Keratinocyte (primary cell): ENCODE measurements at regions not wholly inside any gene's neighbourhood (a gene's known extent, or its start where the extent isn't known, plus 50 kb on each side); places are given as distances from the start of the nearest gene placed in this dataset.

Experiments
- DNase-seq: peaks from one replicate; pipeline ENCODE4 v3.0.0-alpha.2; 2011; ENCODE audit warnings: low read depth, missing footprints, low spot score
- FAIRE-seq: peaks from 2 replicates; lab custom pipeline; 2011; peaks lifted over from hg19 to GRCh38; lab: Jason Lieb, UNC
- H2AFZ ChIP-seq: 2 replicates; pipeline ENCODE4 v1.6.0; 2012; ENCODE audit warnings: low read length, control low read depth, inconsistent platforms; ENCODE audit not compliant: control insufficient read depth
- H3K27ac ChIP-seq: 2 replicates; pipeline ENCODE4 v1.5.1; 2011; ENCODE audit warnings: low read length; ENCODE audit not compliant: control insufficient read depth, insufficient read depth
- H3K27me3 ChIP-seq: 3 replicates; pipeline ENCODE4 v1.6.0; 2011; ENCODE audit warnings: low read length; ENCODE audit not compliant: control insufficient read depth, insufficient read depth; ENCODE audit errors: extremely low read depth
- H3K36me3 ChIP-seq, 2 experiments: 2 replicates in 1 of 2; 3 replicates in 1 of 2; pipeline ENCODE4 v1.5.1; 2011; ENCODE audit warnings: low read length in 2 of 2, mild to moderate bottlenecking in 1 of 2; ENCODE audit not compliant: control insufficient read depth in 2 of 2, insufficient read depth in 2 of 2; ENCODE audit errors: extremely low read depth in 1 of 2
- H3K4me1 ChIP-seq: 3 replicates; pipeline ENCODE4 v1.5.1; 2011; ENCODE audit warnings: low read length; ENCODE audit not compliant: control insufficient read depth, insufficient read depth; ENCODE audit errors: extremely low read depth
- H3K4me2 ChIP-seq: 3 replicates; pipeline ENCODE4 v1.6.0; 2011; ENCODE audit warnings: low read depth, low read length; ENCODE audit not compliant: control insufficient read depth, insufficient read depth; ENCODE audit errors: extremely low read depth
- H3K4me3 ChIP-seq, 3 experiments: fragments of 200-600 bp in 1 of 3; sonication (generic) in 1 of 3; 2 replicates in 2 of 3; 3 replicates in 1 of 3; pipeline ENCODE4 v1.5.1; 2011 to 2016; ENCODE audit warnings: low read length in 3 of 3, mild to moderate bottlenecking in 3 of 3, control low read depth in 2 of 3, inconsistent platforms in 1 of 3, low read depth in 1 of 3, mixed read lengths in 1 of 3, mixed run types in 1 of 3, moderate library complexity in 1 of 3; ENCODE audit not compliant: control insufficient read depth in 2 of 3, insufficient read depth in 2 of 3; ENCODE audit errors: extremely low read depth in 1 of 3
- H3K79me2 ChIP-seq: 2 replicates; pipeline ENCODE4 v1.6.0; 2012; ENCODE audit warnings: low read length; ENCODE audit not compliant: control insufficient read depth, insufficient read depth
- H3K9ac ChIP-seq: 3 replicates; pipeline ENCODE4 v1.6.0; 2011; ENCODE audit warnings: low read length; ENCODE audit not compliant: control insufficient read depth, insufficient read depth; ENCODE audit errors: extremely low read depth
- H3K9me1 ChIP-seq: 3 replicates; pipeline ENCODE4 v1.6.0; 2011; ENCODE audit warnings: low read length; ENCODE audit not compliant: control insufficient read depth, insufficient read depth; ENCODE audit errors: extremely low read depth
- H3K9me3 ChIP-seq: 2 replicates; pipeline ENCODE4 v1.5.1; 2012; ENCODE audit warnings: low read depth, low read length; ENCODE audit not compliant: control insufficient read depth
- H4K20me1 ChIP-seq: 3 replicates; pipeline ENCODE4 v1.6.0; 2011; ENCODE audit warnings: low read length; ENCODE audit not compliant: control insufficient read depth, insufficient read depth; ENCODE audit errors: extremely low read depth
- CTCF ChIP-seq, 3 experiments: IDR thresholded peaks in 1 of 3; conservative IDR thresholded peaks in 1 of 3; optimal IDR thresholded peaks in 1 of 3; 2 replicates in 2 of 3; 3 replicates in 1 of 3; pipeline versions ENCODE3 to v1.5.1; 2011; ENCODE audit warnings: low read length in 3 of 3, mild to moderate bottlenecking in 3 of 3, moderate library complexity in 2 of 3, control low read depth in 1 of 3, inconsistent platforms in 1 of 3; ENCODE audit not compliant: insufficient read depth in 2 of 3; ENCODE audit errors: extremely low read depth in 1 of 3
- EZH2 ChIP-seq: IDR thresholded peaks from one replicate; pipeline ENCODE4 v1.6.1; 2012; ENCODE audit warnings: inconsistent platforms, mild to moderate bottlenecking, low read length, moderate library complexity
- dilution Hi-C: fragments of 300-500 bp; cut with MboI; formaldehyde crosslinking; loops from one replicate; pipeline ENCODE4 v1.7.0; 2020; ENCODE audit warnings: low sequenced_read_pairs; ENCODE audit not compliant: extremely low pct_ligation_motif_present

DNA sequence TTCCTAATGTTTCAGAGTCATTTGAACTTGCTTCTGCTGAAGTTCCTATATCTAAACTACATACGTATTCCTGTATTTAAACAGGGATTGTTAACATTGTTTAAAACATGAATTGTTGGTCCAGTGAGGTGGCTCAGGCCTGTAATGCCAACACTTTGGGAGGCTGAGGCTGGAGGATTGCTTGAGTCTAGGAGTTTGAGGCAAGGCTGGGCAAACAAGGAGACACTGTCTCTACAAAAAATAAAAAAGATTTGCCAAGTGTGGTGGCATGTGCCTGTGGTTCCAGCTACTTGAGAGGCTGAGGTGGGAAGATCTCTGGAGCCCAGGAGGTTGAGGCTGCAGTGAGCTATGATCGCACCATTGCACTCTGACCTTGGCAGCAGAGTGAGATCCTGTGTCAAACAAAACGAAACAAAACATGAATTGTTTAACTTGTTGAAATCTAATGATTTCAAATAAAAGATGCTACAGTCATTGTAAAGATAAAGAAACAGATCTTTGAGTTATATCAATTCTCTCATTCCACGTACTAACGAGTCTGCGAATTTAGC, 809.4 kb downstream of the TYW1 start:
- Histone ChIP-seq H3K27me3 (no peaks in the 10 kb centered on the region), H3K27ac (no peak overlapping the region), H4K20me1 (no peaks in the 10 kb centered on the region), H3K36me3 (no peaks in the 10 kb centered on the region), H3K9me3 (no peaks in the 10 kb centered on the region), H3K9me1 (no peaks in the 10 kb centered on the region), H3K4me3 (no peak overlapping the region), H2AFZ (no peak overlapping the region), H3K4me2 (no peak overlapping the region), H3K4me1 (no peaks in the 10 kb centered on the region), H3K79me2 (no peaks in the 10 kb centered on the region), H3K9ac (no peak overlapping the region)
- dilution Hi-C loops = no loop called here
- FAIRE-seq (no peak), DNase-seq (no peak)
- TF ChIP-seq EZH2 = no peak
- TF ChIP-seq CTCF (optimal IDR thresholded peaks at IDR 0.05 in 1 of 3, IDR thresholded peaks at IDR 0.05 in 1 of 3, conservative IDR thresholded peaks at IDR 0.05 in 1 of 3; ENCODE audit: extremely low read depth in 1 of 3, insufficient read depth in 2 of 3, low read length in 3 of 3) = no peak

DNA sequence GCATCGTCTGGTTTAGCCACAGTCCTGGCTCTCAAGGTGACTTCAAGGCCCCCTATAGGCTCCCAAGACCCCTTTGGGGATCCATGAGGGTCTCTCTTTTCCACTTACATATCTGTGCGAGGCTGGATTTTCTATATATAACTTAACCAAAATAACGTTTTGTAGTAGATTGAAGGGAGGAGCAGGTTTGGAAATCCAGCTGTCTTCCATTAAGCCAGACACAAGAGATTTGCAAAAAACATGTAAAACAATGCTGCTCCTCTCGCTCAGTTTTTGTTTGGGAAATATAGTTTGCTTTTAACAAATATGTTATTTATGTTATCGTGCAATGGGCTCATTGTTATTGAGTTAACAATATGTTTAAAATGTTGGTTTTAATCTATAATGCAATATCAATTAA, 811.2 kb downstream of the TYW1 start:
- dilution Hi-C loops = no loop called here
- Histone ChIP-seq H3K79me2 (no peaks in the 10 kb centered on the region), H3K9ac (no peak overlapping the region), H2AFZ (no peak overlapping the region), H3K36me3 (no peaks in the 10 kb centered on the region), H3K27ac (no peak overlapping the region), H3K27me3 (no peaks in the 10 kb centered on the region), H3K4me3 (no peak overlapping the region), H3K4me2 (no peak overlapping the region), H3K4me1 (no peaks in the 10 kb centered on the region), H3K9me3 (no peaks in the 10 kb centered on the region), H3K9me1 (no peaks in the 10 kb centered on the region), H4K20me1 (no peaks in the 10 kb centered on the region)
- FAIRE-seq (no peak), DNase-seq (no peak)
- TF ChIP-seq EZH2 (no peak), CTCF (optimal IDR thresholded peaks at IDR 0.05 in 1 of 3, IDR thresholded peaks at IDR 0.05 in 1 of 3, conservative IDR thresholded peaks at IDR 0.05 in 1 of 3; ENCODE audit: extremely low read depth in 1 of 3, insufficient read depth in 2 of 3, low read length in 3 of 3) (no peak)
